Loucy (cell line): ENCODE measurements at regions not wholly inside any gene's neighbourhood (a gene's known extent, or its start where the extent isn't known, plus 50 kb on each side); places are given as distances from the start of the nearest gene placed in this dataset.

ENCODE experiments used
- H2AFZ ChIP-seq: fragments of 200-600 bp; sonication (generic); 2 replicates; pipeline ENCODE4 v1.6.0; 2016; ENCODE audit warnings: antibody characterized with exemption, mild to moderate bottlenecking, low read length, moderate library complexity
- H3F3A ChIP-seq: fragments of 200-600 bp; 2 replicates; pipeline ENCODE4 v1.6.0; 2016; ENCODE audit warnings: antibody characterized with exemption, low read depth, mild to moderate bottlenecking
- H3K27me3 ChIP-seq: fragments of 200-600 bp; sonication (generic); 2 replicates; pipeline ENCODE4 v1.6.1; 2014; ENCODE audit warnings: low read length, mild to moderate bottlenecking; ENCODE audit not compliant: insufficient read depth, poor library complexity, severe bottlenecking
- H3K36me3 ChIP-seq: fragments of 200-600 bp; sonication (generic); 2 replicates; pipeline ENCODE4 v1.6.1; 2016; ENCODE audit warnings: low read length; ENCODE audit not compliant: insufficient read depth
- H3K4me1 ChIP-seq: fragments of 200-600 bp; sonication (generic); 2 replicates; pipeline ENCODE4 v1.5.1; 2014; ENCODE audit warnings: low read length, mild to moderate bottlenecking; ENCODE audit not compliant: insufficient read depth, poor library complexity, severe bottlenecking
- H3K4me2 ChIP-seq: fragments of 200-600 bp; sonication (generic); 2 replicates; pipeline ENCODE4 v1.6.0; 2014; ENCODE audit warnings: antibody characterized with exemption, low read length, low read depth, mild to moderate bottlenecking; ENCODE audit not compliant: poor library complexity, severe bottlenecking
- H3K4me3 ChIP-seq: fragments of 200-600 bp; sonication (generic); 2 replicates; pipeline ENCODE4 v1.5.1; 2014; ENCODE audit warnings: low read length, mild to moderate bottlenecking, mixed read lengths; ENCODE audit not compliant: poor library complexity, severe bottlenecking
- H3K79me2 ChIP-seq: fragments of 200-600 bp; sonication (generic); 2 replicates; pipeline ENCODE4 v1.6.1; 2014; ENCODE audit warnings: low read length; ENCODE audit not compliant: insufficient read depth
- H3K9ac ChIP-seq: fragments of 200-600 bp; sonication (generic); 2 replicates; pipeline ENCODE4 v1.6.0; 2014; ENCODE audit warnings: mild to moderate bottlenecking, low read depth, low read length, moderate library complexity; ENCODE audit not compliant: poor library complexity, severe bottlenecking
- H3K9me2 ChIP-seq: fragments of 200-600 bp; sonication (generic); replicated peaks from 2 replicates; pipeline ENCODE4 v1.6.1; 2016; ENCODE audit warnings: low read depth, low read length, mixed read lengths
- H3K9me3 ChIP-seq: fragments of 200-600 bp; sonication (generic); 2 replicates; pipeline ENCODE4 v1.6.1; 2014; ENCODE audit warnings: mild to moderate bottlenecking, antibody characterized with exemption, low read length, low read depth; ENCODE audit not compliant: insufficient read depth
- H4K20me1 ChIP-seq: fragments of 200-600 bp; sonication (generic); 2 replicates; pipeline ENCODE4 v1.6.0; 2014; ENCODE audit warnings: antibody characterized with exemption, low read length, mild to moderate bottlenecking; ENCODE audit not compliant: insufficient read depth, poor library complexity, severe bottlenecking
- CTCF ChIP-seq: fragments of 200-600 bp; sonication (generic); conservative IDR thresholded peaks from 2 replicates; pipeline ENCODE4 v1.5.1; 2014; ENCODE audit warnings: mild to moderate bottlenecking, antibody characterized with exemption, low read length
- EZH2phosphoT487 ChIP-seq: fragments of 200-600 bp; IDR thresholded peaks from 2 replicates; pipeline ENCODE4 v1.6.1; 2018; ENCODE audit warnings: antibody characterized with exemption, mild to moderate bottlenecking, moderate library complexity, borderline replicate concordance

DNA sequence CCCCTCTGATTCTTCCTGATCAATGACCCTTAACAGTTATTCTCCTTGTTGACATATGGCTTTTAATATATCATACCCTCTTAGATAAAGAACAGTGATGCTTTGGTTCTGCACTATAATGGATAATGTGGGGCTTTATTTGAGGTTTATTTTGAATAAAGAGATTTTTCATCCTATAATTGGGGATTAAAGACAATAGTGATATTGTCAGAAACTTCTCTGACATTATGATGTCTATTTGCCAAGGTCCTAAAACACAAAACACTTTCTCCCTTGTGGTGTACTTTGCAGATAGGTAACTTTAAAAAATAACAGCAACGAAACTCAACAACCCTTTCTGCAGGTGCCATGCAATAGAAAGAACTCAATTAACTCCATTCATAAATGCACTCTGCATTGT lies 243.6 kb upstream of the RHOBTB1 start:
- H3F3A ChIP-seq = no peaks in the 10 kb centered on the region
- H3K27me3 ChIP-seq = no peaks in the 10 kb centered on the region
- no peaks in the 10 kb centered on the region for H3K9me2 ChIP-seq
- H3K36me3 ChIP-seq = no peaks in the 10 kb centered on the region
- H3K79me2 ChIP-seq = no peaks in the 10 kb centered on the region
- H2AFZ ChIP-seq = no peak overlapping the region
- H3K9ac ChIP-seq = no peak overlapping the region
- H3K9me3 ChIP-seq = no peaks in the 10 kb centered on the region
- no peak for TF ChIP-seq EZH2phosphoT487
- no peak for TF ChIP-seq CTCF
- H4K20me1 ChIP-seq = no peaks in the 10 kb centered on the region
- H3K4me2 ChIP-seq = no peak overlapping the region
- peaks cover 11% of the 10 kb centered on the region for H3K4me1 ChIP-seq
- no peak overlapping the region for H3K4me3 ChIP-seq

DNA sequence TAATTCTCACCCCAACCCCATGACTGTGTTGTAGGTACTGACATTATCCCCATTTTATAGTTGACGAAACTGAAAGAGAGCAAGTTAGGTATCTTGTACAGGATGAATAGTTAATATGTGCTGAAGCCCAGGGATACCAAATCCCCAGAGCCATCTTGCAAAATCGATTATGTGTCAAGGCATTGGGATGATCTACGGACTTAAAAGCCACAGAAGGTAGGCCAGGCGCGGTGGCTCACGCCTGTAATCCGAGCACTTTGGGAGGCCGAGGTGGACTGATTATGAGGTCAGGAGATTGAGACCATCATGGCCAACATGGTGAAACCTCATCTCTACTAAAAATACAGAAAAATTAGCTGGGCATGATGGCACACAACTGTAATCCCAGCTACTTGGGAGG lies 242.4 kb upstream of the RHOBTB1 start:
- Histone ChIP-seq H3F3A (no peaks in the 10 kb centered on the region), H2AFZ (no peak overlapping the region), H3K36me3 (no peaks in the 10 kb centered on the region), H3K4me3 (no peak overlapping the region), H3K9ac (no peak overlapping the region), H3K4me1 (peaks cover 11% of the 10 kb centered on the region), H4K20me1 (no peaks in the 10 kb centered on the region), H3K27me3 (no peaks in the 10 kb centered on the region), H3K9me3 (no peaks in the 10 kb centered on the region), H3K79me2 (no peaks in the 10 kb centered on the region), H3K9me2 (no peaks in the 10 kb centered on the region), H3K4me2 (no peak overlapping the region)
- TF ChIP-seq EZH2phosphoT487 (no peak), CTCF (no peak)

GRCh38 chr10:61184429-61184828 lies 240.4 kb upstream of the RHOBTB1 start:
- H3K9me2 ChIP-seq = no peaks in the 10 kb centered on the region
- H3K9ac ChIP-seq = no peak overlapping the region
- no peaks in the 10 kb centered on the region for H3K79me2 ChIP-seq
- no peaks in the 10 kb centered on the region for H3K9me3 ChIP-seq
- TF ChIP-seq EZH2phosphoT487 (no peak), CTCF (no peak)
- no peak overlapping the region for H3K4me2 ChIP-seq
- H2AFZ ChIP-seq = no peak overlapping the region
- peaks cover 11% of the 10 kb centered on the region for H3K4me1 ChIP-seq
- no peaks in the 10 kb centered on the region for H3K36me3 ChIP-seq
- H3K27me3 ChIP-seq = no peaks in the 10 kb centered on the region
- H3F3A ChIP-seq = no peaks in the 10 kb centered on the region
- no peak overlapping the region for H3K4me3 ChIP-seq
- no peaks in the 10 kb centered on the region for H4K20me1 ChIP-seq
